ENCODE measurements at regions not wholly inside any gene's neighbourhood (a gene's known extent, or its start where the extent isn't known, plus 50 kb on each side); places are given as distances from the start of the nearest gene placed in this dataset.

- no peak for DNase-seq (ENCODE audit: low spot score)
These were observed 76.0 kb downstream of the FAM124B start for GRCh38 chr2:224325941-224326340.

- no peak for DNase-seq (ENCODE audit: low spot score)
These were observed 77.3 kb downstream of the FAM124B start for GRCh38 chr2:224324604-224325003.

GRCh38 chr2:224320660-224321059, 81.2 kb downstream of the FAM124B start:
- DNase-seq (ENCODE audit: low spot score) = no peak

- DNase-seq (ENCODE audit: low spot score) = no peak
These were observed 82.2 kb downstream of the FAM124B start for GRCh38 chr2:224319750-224320149.

GRCh38 chr2:224312741-224313140, 89.2 kb downstream of the FAM124B start:
- DNase-seq (ENCODE audit: low spot score) = no peak

- DNase-seq (ENCODE audit: low spot score) = no peak
These were observed 90.8 kb downstream of the FAM124B start for GRCh38 chr2:224310943-224311625.

GRCh38 chr2:224309176-224309575, 92.7 kb downstream of the FAM124B start:
- DNase-seq (ENCODE audit: low spot score) = no peak

- no peak for DNase-seq (ENCODE audit: low spot score)
These were observed 93.5 kb downstream of the FAM124B start for GRCh38 chr2:224308272-224308911.

- DNase-seq (ENCODE audit: low spot score) = no peak
These were observed 99.0 kb downstream of the FAM124B start for GRCh38 chr2:224302952-224303351.

- no peak for DNase-seq (ENCODE audit: low spot score)
These were observed 107.9 kb downstream of the FAM124B start for GRCh38 chr2:224293976-224294375.

- DNase-seq (ENCODE audit: low spot score) = no peak
These were observed 114.4 kb downstream of the FAM124B start for GRCh38 chr2:224287531-224287930.

- no peak for DNase-seq (ENCODE audit: low spot score)
These were observed 115.0 kb downstream of the FAM124B start for GRCh38 chr2:224286923-224287322.

GRCh38 chr2:224284134-224284946, 117.6 kb downstream of the FAM124B start:
- peak; percentile 16 for DNase-seq (ENCODE audit: low spot score)

GRCh38 chr2:224283466-224283965, 118.4 kb downstream of the FAM124B start:
- no peak for DNase-seq (ENCODE audit: low spot score)

- DNase-seq (ENCODE audit: low spot score) = no peak
These were observed 120.5 kb downstream of the FAM124B start for GRCh38 chr2:224281374-224281773.

GRCh38 chr2:224278531-224278930, 123.4 kb downstream of the FAM124B start:
- DNase-seq (ENCODE audit: low spot score) = no peak

GRCh38 chr2:224276251-224276650, 125.7 kb downstream of the FAM124B start:
- no peak for DNase-seq (ENCODE audit: low spot score)

GRCh38 chr2:224272237-224272910, 129.5 kb downstream of the FAM124B start:
- no peak for DNase-seq (ENCODE audit: low spot score)

GRCh38 chr2:224271617-224272236, 130.2 kb downstream of the FAM124B start:
- DNase-seq (ENCODE audit: low spot score) = no peak

GRCh38 chr2:224268441-224268840, 133.5 kb downstream of the FAM124B start:
- peak; percentile 37 for DNase-seq (ENCODE audit: low spot score)

- no peak for DNase-seq (ENCODE audit: low spot score)
These were observed 137.6 kb downstream of the FAM124B start for GRCh38 chr2:224264259-224264658.

GRCh38 chr2:224263571-224264043, 138.3 kb downstream of the FAM124B start:
- no peak for DNase-seq (ENCODE audit: low spot score)

Measured in AG08396 (cell line).